HG03108 (cell line): ENCODE measurements at regions not wholly inside any gene's neighbourhood (a gene's known extent, or its start where the extent isn't known, plus 50 kb on each side); places are given as distances from the start of the nearest gene placed in this dataset.
"Not testable (repeated sequence)": the region's sequence is repeated elsewhere in the genome, so short reads cannot be mapped to it uniquely, and the experiment has no call there.

ENCODE experiments used
- ATAC-seq: cut with Tn5 transposase; IDR thresholded peaks from one replicate; pipeline ENCODE4 v1.9.1; 2021; ENCODE audit warnings: moderate library complexity; ENCODE audit not compliant: unreplicated experiment

- no peak for ATAC-seq
Observed at GRCh38 chr9:129439242-129439641, 181.7 kb downstream of the C9orf50 start.

- ATAC-seq, result no peak
Observed at GRCh38 chr9:129437626-129438323, 183.1 kb downstream of the C9orf50 start.

GRCh38 chr9:129436751-129437625 is 183.9 kb downstream of the C9orf50 start:
- ATAC-seq, result no peak

DNA sequence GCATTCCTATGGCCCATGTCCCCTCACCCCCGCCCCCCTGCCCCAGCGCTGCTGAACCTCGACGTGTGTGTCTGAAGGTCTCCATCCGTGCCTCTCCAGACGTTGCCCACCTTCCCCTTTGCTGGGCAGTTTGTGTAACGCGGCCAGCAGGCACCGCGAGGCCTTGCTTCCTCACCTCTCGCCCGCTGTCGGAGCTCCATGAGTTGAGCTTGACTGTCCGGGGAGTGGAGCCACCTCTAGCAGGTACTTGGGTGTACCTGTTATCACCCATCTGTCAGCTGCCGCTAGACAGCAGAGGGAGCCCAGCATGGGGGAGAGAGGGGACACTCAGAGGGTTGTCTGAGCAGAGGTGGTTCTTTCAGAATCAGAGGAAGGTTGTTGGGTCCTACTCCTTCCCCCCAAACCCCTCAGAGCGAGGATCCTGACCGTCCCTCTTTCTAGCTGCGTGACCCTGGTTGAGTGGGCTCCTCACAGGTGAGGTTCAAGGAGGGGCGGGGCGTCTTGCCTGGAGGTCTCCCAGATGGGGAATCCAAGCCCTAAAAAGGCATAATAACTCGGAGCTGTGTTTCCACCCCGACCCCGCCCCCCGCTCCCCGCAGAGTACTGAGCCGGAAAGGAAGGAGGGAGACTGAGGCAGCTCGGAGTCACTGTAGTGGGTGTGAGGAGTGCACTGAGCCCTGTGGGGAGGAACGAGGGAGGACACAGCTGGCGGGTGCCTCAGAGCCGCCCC is 184.7 kb downstream of the C9orf50 start:
- ATAC-seq, result no peak

DNA sequence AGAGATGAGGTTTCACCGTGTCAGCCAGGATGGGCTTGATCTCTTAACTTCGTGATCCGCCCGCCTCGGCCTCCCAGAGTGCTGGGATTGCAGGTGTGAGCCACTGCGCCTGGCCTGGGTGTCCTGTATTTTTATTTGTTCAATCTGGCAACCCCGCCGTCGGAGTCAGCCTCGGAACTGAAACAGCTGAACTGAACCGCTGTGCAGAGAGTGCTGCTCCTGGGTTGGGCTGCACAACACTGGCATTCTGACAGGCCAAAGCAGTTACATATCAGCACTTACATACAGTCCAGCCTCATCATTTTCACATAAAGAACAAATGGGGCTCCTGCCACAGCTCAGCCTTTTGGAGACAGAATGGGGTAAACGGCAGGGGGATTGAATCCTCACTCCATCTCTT is 185.6 kb downstream of the C9orf50 start:
- no peak for ATAC-seq

GRCh38 chr9:129434187-129434586 is 186.7 kb downstream of the C9orf50 start:
- ATAC-seq, result no peak

- ATAC-seq, result no peak
Observed at GRCh38 chr9:129432297-129433154, 188.4 kb downstream of the C9orf50 start.

DNA sequence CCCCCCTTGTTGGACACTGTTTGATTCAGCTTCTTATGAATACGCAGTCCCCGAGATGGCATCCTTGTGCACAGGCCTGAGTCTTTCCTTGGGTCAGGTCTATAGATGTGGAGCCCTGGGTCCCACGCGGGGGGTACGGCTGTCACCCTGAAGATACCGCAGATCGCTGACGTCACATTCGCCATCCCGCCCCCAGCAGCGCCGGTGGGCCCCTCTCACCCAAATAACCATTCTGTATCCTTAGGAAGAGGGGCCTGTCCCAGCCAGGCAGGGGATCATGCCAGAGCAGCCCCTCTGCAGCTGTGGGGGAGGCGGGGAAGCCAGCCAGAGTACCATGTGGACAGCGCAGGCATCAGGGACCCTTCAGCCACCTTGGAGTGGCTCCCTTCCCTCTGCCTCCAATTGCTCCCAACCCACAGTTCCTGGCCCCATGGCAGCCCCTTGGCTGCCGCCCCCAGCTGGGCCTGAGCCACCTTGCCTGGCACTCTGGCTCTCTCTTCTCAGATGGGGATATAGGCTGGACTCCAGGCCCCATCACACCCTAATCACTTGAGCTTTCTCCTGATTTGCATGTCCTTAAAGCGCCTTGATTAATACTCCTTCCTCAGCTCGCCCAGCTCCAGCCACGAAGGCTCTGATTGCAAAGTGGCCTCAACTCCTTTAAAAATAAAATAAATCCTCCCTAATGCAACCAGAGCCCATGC is 189.8 kb downstream of the C9orf50 start:
- no peak for ATAC-seq

GRCh38 chr9:129428864-129429577 is 191.9 kb downstream of the C9orf50 start:
- ATAC-seq, result no peak

- ATAC-seq, result no peak
Observed at GRCh38 chr9:129427149-129427548, 193.8 kb downstream of the C9orf50 start.

- not testable (repeated sequence) for ATAC-seq
Observed at GRCh38 chr9:129423755-129424154, 197.1 kb downstream of the C9orf50 start.

DNA sequence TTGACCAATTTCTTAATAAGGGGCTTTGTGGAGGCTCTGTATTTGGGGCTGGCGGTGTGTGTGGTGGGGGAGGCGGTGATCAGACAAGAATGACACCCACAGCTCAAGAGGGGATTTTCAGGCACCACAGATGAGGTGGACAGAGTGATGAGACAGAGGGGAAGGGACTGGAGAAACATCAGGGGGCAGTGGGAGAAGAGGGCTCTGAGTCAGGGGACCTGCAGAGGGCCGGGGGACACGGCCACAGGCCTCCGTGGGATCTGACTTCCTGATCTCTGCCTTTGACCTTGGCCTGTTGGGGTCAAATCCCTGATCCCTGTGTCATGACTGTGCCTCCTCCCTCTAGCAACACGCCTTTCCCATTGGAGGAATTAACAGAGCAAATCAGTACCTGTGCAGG is 197.7 kb downstream of the C9orf50 start:
- ATAC-seq, result no peak

DNA sequence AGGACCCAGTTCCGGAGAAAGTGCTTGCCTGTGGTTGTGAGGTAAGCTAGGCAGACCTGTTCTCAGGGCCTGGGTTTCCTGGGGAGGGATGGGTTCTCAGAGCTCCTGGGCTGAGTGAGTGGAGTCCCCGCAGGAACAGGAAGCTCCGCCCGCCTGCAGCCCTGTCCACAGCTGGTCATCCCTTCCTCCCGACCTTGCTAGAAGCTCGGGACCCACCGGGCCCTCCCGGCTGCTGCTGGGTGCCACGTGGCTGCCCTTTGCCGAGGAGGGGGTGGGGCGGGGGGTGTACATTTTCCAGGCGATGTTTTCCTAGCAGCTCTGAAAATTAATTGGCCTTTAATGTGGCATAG is 198.1 kb downstream of the C9orf50 start:
- ATAC-seq, result no peak

DNA sequence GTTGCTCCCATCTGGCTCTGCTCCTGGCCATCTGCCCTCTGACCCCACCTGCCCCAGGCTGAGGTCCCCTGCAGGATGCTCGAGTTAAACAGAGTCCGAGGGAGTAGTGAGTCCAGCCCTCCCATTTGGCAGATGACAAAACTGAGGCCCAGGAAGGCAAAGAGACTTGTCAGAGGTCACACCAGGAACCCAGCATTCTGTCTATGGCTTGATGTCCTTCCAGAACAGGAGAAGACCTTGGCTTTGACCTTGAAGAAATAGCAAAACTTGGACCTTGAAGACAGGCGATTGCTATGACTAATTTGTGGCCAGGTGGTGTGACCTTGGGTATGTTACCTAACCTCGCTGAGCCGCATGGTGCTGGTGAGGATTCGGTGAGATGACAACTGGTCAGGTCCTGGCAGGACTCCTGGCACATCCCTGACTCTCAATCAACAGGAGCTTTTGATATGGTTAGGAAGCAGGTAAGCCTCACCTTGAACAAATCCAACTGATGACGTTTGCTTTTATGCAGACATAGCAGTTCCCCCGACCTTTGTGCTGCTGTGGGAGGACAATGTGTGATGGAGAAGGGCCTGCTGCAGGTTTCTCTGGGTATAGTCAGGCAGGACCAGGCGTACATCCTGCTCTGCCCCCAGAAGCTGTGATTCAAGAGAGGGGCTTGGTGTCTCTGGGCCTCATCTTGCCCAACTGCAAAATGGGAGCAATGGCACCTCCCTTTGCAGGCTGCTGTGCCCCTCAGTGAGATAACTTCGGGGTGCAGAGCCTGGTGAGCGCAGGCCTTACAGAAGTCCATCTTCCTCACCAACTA is 198.7 kb downstream of the C9orf50 start:
- no peak for ATAC-seq

DNA sequence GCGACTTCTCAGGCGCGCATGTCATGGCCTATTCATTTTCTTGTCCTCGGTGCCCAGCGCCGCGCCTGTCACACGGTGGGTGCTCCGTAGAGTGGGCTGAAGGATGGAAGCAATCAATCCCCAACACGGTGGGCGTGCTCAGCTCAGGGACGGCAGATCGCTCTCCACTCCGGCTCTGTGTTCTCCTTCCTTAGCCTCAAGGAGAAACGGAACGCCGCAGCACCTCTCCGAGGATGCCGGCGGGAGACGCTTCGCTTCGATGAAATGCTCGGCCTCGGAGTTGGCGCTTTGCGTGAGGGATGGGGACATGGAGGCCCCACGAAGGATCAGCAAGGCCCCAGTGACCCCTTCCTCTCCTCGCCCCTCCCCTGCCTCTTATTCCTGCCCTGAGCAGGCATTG is 199.5 kb downstream of the C9orf50 start:
- ATAC-seq, result no peak

DNA sequence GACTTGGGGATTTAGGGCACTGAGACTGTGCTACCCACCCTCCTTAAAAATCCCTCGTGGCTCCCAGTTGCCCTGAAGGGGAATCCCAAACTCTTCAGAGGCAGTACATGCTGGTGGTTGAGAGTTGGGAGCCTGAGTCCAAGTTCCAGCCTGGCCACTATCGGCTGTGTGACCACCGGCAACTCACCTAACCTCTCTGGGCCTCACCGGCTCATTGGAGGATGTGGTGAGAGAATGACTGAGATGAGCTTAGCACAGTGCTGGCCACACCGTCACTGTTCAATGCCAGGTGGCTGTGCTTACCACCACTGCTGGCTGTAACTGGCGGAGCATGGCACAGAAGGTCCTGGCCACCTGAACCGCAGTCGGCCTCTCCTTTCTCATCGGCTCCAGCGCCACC is 200.2 kb downstream of the C9orf50 start:
- ATAC-seq, result no peak

GRCh38 chr9:129419382-129419899 is 201.5 kb downstream of the C9orf50 start:
- no peak for ATAC-seq

GRCh38 chr9:129418451-129418850 is 202.4 kb downstream of the C9orf50 start:
- ATAC-seq, result no peak
